AG10803 (cell line): ENCODE measurements at regions not wholly inside any gene's neighbourhood (a gene's known extent, or its start where the extent isn't known, plus 50 kb on each side); places are given as distances from the start of the nearest gene placed in this dataset.

Source experiments
- DNase-seq: peaks from one replicate; pipeline ENCODE4 v3.0.0; 2010; ENCODE audit warnings: low read depth
- H3K4me3 ChIP-seq: 2 replicates; pipeline ENCODE4 v1.5.1; 2011; ENCODE audit warnings: mild to moderate bottlenecking, low read length, control low read depth
- TF ChIP-seq, protein P1 (sequence below): conservative IDR thresholded peaks from 2 replicates; pipeline ENCODE4 v1.5.1; 2011; ENCODE audit warnings: mild to moderate bottlenecking, low read length, control low read depth, inconsistent platforms

DNA sequence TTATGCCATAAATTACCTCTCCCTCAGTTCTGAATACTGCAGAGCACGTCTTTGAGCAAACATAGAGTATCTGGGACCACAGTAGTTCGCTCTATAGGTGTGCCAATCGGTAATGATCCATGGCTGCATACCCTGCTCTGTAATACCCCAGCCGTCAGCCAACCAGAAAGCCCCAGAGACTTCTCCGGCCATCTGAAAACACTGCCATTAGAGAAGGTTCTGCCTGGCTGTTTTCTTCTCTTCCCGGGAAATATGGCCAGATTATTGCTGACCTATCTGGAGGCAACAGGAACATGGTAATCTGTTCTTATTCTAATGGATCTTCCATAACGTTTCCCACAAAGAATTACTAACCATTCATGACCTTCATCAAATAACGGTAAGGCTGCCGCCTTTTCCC, 139.9 kb downstream of the RPS12 start:
- DNase-seq = no peak
- no peak overlapping the region for H3K4me3 ChIP-seq
- TF ChIP-seq, protein P1, sequence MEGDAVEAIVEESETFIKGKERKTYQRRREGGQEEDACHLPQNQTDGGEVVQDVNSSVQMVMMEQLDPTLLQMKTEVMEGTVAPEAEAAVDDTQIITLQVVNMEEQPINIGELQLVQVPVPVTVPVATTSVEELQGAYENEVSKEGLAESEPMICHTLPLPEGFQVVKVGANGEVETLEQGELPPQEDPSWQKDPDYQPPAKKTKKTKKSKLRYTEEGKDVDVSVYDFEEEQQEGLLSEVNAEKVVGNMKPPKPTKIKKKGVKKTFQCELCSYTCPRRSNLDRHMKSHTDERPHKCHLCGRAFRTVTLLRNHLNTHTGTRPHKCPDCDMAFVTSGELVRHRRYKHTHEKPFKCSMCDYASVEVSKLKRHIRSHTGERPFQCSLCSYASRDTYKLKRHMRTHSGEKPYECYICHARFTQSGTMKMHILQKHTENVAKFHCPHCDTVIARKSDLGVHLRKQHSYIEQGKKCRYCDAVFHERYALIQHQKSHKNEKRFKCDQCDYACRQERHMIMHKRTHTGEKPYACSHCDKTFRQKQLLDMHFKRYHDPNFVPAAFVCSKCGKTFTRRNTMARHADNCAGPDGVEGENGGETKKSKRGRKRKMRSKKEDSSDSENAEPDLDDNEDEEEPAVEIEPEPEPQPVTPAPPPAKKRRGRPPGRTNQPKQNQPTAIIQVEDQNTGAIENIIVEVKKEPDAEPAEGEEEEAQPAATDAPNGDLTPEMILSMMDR = no peak

DNA sequence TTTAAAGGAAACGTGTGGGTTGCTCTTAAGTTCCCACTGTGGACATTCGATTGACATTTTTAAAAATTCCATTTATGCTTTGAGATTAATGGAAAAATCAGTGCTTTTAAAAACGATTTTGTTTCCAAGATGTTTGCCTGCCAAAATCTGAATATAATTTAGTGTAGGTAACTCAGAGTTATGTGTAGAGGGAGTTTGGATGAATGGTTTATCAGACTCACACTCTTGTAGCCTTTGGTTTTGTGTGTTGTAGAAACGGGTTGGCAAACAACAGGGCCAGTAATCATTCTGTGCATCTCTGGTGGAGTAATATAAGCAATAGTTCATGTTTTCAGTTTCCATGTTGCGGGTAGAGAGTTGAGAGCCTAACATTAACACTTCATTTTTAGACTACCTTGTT, 140.6 kb downstream of the RPS12 start:
- DNase-seq = no peak
- TF ChIP-seq, protein P1 = no peak
- H3K4me3 ChIP-seq = no peak overlapping the region

DNA sequence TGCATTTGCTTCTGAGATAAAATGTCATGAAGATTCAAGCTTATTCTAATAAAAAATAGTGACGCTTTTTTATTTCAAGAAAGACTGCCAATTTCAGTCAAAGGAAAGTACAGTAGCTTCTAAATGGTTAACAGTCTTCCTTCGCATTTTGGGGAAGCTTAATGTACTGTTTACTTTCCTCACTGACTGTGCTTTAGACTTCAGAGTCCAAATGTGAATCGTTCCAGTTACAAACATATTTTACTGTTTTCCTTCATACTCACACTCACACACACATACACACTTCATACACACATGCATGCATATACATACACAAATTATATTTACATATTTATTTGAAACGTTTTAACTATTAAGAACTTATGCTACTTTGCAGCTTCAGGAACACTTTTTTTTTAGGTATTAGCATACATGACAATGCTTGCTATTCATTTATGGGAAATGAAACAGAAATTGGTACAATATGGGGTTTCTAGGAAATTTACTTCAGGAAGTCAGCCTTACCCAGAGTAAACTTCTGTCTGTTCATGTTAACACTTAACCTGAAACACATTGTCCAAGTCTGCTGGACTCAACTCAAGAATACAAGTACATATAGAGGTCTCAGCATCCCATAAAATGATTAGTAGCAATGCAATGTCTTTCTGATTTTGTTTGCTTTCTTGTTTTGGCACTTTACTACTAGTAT, 145.4 kb downstream of the RPS12 start:
- TF ChIP-seq, protein P1 = no peak
- DNase-seq = no peak
- no peak overlapping the region for H3K4me3 ChIP-seq

DNA sequence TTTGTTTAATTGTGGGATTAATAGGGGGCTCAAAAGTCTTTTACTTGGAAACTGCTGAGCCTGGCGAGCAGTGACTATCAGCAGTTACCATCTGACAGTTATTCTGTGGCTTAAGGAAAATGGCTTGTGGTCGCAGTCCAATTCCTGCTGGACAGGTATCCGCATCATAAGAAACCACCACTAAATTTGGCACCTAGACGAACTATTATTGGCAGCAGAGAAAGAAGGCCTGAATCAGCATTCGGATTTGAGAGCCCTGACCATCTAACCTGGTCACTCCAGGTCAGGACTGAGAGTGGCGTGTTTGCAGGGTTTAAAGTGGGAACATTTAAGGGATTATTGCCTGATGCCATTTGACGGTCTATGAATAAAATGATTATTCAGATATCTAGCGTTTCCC, 146.4 kb downstream of the RPS12 start:
- H3K4me3 ChIP-seq = no peak overlapping the region
- no peak for DNase-seq
- TF ChIP-seq, protein P1 = no peak

DNA sequence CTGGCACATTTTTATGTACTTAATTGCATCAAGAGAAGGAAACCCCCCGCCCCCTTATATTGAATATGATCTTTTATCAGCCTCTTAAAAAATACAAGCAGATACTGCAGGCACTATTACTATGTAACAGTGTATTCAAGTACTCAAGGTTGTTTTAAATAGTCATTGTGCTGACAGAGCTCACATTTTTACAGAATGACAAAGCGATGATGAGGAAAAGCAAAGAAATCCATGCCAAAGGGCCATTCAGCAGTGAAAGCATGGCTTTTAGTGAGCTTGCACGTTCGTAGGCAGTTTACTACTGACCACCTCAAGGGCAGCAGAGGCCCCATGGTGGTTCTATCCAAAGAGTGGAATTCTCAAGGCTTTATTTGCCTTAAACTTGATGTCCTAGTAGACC, 146.8 kb downstream of the RPS12 start:
- TF ChIP-seq, protein P1 = no peak

DNA sequence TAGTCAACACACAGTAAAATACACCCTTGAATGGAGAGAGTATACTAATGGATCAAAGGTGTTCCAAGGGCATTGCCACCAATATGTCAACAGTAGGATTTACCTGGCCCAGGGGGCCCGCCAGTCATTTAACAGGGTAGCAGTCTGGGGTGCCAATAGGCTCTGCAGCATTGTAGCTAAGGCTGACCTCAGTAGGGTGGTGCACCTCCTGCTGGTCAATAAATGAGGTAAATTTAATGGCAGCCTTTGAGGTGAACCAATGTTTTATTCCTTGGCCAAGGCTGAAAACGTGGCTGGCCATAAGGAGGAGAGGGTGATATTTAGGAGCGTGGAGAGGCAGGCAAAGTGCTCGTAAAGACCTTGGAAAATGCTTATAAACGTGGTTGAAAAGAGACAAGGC, 147.2 kb downstream of the RPS12 start:
- H3K4me3 ChIP-seq = no peak overlapping the region
- TF ChIP-seq, protein P1 = peak; percentile 14
- no peak for DNase-seq

More for the DNA sequence above, 146.8 kb downstream of the RPS12 start:
- peak; percentile 35 for DNase-seq
- H3K4me3 ChIP-seq = no peak overlapping the region

DNA sequence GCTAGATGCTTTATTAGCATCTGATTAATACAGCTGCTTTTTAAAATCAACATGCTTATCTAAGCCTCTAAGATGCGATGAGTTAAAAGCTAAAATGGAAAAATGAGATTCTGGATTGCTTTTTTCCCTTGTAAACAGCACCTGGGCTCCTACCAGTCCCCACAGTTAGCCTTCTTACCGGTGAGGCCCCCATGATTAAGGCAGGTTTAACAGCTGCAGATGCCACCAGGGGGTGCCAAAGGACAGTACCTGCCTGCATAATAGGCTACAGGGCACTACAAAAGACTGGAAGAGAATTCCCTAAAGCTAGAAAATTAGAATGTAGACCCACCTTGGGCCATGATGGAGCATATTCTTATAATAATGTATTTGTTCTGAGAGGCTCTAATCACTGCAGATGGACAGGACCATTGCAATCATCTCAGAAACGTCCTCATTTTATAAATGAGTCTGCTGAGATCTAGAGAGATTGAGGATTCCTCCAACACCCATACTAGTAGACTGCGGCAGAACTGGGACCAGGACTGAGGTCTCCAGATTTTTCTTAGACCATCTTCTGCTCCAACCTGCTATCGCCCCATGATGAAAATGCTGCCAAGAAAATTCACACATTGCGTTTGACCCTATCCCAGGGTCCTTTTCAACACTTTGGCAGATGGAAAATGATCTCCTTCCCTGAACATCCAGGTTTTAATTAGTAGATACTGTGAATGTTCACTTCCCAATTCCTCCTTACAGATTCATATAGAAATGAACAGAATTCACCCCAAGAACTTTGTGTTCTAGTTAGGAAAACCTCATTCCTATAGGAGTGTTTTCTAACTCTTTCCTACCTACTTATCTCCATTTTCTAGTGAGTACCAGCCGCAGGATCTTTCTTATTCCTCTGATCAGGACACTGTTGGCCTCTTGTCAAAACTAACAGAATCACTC, 148.8 kb downstream of the RPS12 start:
- DNase-seq = peak; percentile 38
- TF ChIP-seq, protein P1 = peak; percentile 75
- H3K4me3 ChIP-seq = no peak overlapping the region
